ENCODE measurements at regions not wholly inside any gene's neighbourhood (a gene's known extent, or its start where the extent isn't known, plus 50 kb on each side); places are given as distances from the start of the nearest gene placed in this dataset.
A peak's percentile ranks its signal among the peaks of the same experiment; 100 is the strongest.
"Not testable (repeated sequence)": the region's sequence is repeated elsewhere in the genome, so short reads cannot be mapped to it uniquely, and the experiment has no call there.

DNA sequence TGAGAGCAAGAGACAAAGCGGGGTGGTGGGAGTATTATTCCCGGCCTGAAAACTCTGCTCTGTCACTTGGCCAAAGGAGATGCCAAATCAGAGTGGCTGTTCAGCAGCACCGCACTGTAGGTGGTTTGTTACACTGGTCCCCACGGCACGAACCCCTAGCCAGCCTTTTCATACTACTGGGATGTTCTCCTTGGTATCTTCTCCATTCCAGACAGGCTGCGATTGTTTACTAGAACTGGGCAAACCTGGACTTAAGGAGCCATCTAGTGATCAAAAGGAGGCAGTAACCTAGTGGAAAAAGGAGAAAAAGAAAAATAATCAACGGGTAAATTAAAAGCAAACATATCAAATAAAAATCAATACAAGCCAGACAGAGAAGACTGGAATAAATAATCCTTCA is 58.9 kb upstream of the TMTC2 start:
- DNase-seq = peak in 4 of 56 donors; percentile 1 to 19 (median 10)

DNA sequence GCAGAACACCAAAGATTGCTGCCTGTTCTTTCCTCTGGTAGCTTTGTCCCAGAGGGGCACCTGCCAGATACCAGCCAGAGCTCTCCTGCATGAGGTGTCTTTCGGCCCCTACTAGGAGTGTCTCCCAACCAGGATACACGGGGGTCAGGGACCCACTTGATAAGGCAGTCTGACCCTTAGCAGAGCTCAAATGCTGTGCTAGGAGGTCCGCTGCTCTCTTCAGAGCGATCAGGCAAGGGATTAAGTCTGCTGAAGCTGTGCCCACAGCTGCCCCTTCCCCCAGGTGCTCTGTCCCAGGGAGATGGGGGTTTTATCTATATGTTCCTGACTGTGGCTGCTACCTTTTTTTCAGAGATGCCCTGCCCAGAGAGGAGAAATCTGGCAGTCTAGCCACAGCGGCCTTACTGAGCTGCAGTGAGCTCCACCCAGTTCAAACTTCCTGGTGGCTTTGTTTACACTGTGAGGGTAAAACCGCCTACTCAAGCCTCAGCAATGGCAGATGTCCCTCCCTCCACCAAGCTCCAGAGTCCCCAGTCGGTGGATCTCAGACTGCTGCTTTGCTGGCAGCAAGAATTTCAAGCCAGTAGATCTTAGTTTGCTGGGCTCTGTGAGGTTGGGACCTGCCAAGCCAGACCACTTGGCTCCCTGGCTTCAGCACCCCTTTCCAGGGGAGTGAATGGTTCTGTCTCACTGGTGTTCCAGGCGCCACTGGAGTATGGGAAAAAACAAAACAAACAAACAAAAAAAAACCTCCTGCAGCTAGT is 52.0 kb upstream of the TMTC2 start:
- DNase-seq = not testable (repeated sequence)

DNA sequence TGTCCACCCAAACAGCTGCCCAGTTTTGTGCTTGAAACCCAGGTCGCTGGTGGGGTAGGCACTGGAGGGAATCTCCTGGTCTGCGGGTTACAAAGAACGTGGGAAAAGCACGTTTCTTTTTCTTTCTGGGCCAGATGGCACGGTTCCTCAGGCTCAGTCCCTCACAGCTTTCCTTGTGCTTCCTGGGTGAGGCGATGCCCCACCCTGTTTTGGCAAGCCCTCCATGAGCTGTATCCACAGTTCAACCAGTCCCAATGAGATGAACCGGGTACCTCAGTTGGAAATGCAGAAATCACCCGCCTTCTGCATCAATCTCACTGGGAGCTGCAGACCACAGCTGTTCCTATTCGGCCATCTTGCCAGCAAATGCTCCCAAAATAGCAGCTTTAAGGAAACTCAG is 51.4 kb upstream of the TMTC2 start:
- DNase-seq = no peak
